IPS-18a (cell line): ENCODE measurements at regions not wholly inside any gene's neighbourhood (a gene's known extent, or its start where the extent isn't known, plus 50 kb on each side); places are given as distances from the start of the nearest gene placed in this dataset.

Source experiments
- H3K27ac ChIP-seq: one replicate; pipeline ENCODE4 v1.5.1; 2013; ENCODE audit warnings: low read length
- H3K27me3 ChIP-seq: one replicate; pipeline ENCODE4 v1.6.1; 2013; ENCODE audit warnings: mild to moderate bottlenecking, low read length; ENCODE audit not compliant: control insufficient read depth, insufficient read depth
- H3K36me3 ChIP-seq: one replicate; pipeline ENCODE4 v1.6.1; 2013; ENCODE audit warnings: low read depth, low read length; ENCODE audit not compliant: control insufficient read depth
- H3K4me1 ChIP-seq: one replicate; pipeline ENCODE4 v1.6.1; 2013; ENCODE audit warnings: low read depth, low read length; ENCODE audit not compliant: control insufficient read depth
- H3K4me3 ChIP-seq: one replicate; pipeline ENCODE4 v1.5.1; 2013; ENCODE audit warnings: low read length
- H3K9ac ChIP-seq: one replicate; pipeline ENCODE4 v1.6.1; 2013; ENCODE audit warnings: mild to moderate bottlenecking, low read length, moderate library complexity
- H3K9me3 ChIP-seq: one replicate; pipeline ENCODE4 v1.6.1; 2013; ENCODE audit warnings: low read depth, low read length; ENCODE audit not compliant: control insufficient read depth

DNA sequence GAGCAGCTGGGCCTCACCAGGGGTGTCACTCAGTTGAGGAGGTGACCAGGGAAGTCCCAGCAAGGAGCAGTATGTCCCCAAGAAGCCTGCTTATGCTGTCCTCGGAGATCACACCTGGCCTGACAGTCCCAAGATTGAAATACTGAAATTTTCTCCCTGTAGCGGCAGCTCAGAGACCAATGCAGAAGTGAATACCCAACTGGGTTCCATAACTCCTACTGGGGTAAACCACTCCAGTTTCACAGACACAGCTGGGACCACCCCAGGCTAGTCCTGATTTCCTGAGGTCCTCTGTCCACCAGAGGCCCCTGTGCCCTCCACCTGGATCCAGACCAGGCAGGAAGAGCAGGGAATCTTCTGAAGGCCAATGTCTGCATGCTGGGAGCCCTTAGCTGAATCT lies 298.1 kb downstream of the ZEB1 start:
- Histone ChIP-seq H3K9me3 (no peaks in the 10 kb centered on the region), H3K27me3 (no peaks in the 10 kb centered on the region), H3K27ac (no peak overlapping the region), H3K4me3 (no peak overlapping the region), H3K9ac (no peak overlapping the region), H3K36me3 (no peaks in the 10 kb centered on the region), H3K4me1 (no peaks in the 10 kb centered on the region)

DNA sequence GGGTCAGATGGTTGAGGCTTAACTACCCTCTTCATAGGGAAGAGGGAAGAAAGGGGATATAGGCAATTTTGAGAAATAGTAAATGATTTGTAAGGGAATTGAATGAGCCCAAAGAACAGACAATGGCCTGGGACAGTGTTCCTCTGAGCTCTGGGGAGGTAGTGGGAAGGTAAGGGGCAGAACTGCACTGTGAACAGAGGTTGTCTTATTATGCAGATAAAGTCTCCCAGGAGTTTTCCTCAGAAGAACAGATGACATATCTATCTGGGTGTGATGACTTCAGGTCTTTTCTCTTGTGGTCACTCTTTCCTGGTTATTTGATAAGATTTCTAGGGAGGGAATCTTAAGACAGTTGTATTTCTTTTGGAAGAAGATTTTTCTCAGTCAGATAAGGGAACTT lies 296.1 kb downstream of the ZEB1 start:
- H3K9ac ChIP-seq, result no peak overlapping the region
- no peak overlapping the region for H3K4me3 ChIP-seq
- H3K4me1 ChIP-seq, result no peaks in the 10 kb centered on the region
- no peak overlapping the region for H3K27ac ChIP-seq
- no peaks in the 10 kb centered on the region for H3K36me3 ChIP-seq
- no peaks in the 10 kb centered on the region for H3K9me3 ChIP-seq
- H3K27me3 ChIP-seq, result no peaks in the 10 kb centered on the region

DNA sequence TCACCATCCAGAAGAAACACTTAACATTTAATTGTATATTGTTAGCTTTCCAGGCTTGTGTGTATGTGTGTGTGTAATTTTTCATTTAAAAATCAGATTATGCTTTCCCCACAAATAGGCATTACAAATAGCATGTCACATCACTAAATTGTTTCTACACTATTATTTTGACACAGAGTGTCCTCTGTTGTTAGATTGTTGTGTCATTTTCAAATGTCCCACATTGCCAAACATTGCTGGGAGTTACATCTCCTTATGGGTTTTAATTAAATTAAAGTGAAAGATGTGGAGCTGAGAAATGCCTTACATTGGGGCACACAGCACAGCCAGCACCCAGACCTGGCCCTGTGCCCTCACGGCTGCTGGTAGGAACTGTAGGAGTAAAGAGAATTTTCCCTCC lies 295.6 kb downstream of the ZEB1 start:
- Histone ChIP-seq H3K36me3 (no peaks in the 10 kb centered on the region), H3K27ac (no peak overlapping the region), H3K27me3 (no peaks in the 10 kb centered on the region), H3K9me3 (no peaks in the 10 kb centered on the region), H3K4me1 (no peaks in the 10 kb centered on the region), H3K9ac (no peak overlapping the region), H3K4me3 (no peak overlapping the region)

DNA sequence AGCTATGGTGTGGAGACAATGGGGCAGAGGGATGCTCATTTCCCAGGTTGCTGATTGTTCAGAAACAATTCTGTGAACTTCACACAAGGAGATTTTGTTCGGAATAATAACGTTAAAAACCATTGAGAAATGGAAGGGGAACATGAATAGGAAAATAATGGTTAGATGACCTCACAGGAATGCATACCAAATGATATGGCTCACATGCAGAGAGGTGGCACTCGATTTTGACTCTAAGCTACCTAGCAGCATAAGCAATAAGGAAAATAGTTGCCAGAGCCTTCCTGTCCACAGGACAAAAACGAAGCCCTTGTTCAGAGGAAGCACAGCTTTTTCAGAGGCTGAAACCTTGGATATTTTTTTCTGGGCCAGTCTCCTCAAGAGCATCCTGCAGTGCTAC lies 293.1 kb downstream of the ZEB1 start:
- Histone ChIP-seq H3K4me3 (no peak overlapping the region), H3K9me3 (no peaks in the 10 kb centered on the region), H3K9ac (no peak overlapping the region), H3K27me3 (no peaks in the 10 kb centered on the region), H3K36me3 (no peaks in the 10 kb centered on the region), H3K27ac (no peak overlapping the region), H3K4me1 (no peaks in the 10 kb centered on the region)

DNA sequence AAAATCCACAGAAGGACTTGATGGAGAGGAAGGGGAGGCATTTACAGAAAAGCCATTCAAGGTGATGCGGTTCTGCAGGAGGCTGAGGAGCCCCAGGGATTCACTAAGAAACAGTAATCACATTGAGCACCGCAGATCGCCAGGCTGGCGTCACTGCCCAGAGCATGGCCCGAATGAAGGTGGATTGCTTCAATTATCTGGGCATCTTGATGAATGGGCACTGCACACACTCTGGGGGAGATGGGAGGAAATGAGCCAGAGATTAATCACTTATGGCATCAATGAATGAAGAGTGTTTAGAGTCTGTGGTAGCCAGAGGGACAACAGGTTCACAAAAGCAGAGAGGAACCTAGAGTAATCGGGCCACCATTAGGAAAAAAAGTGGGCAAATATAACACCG lies 292.1 kb downstream of the ZEB1 start:
- Histone ChIP-seq H3K4me1 (no peaks in the 10 kb centered on the region), H3K9ac (no peak overlapping the region), H3K27ac (no peak overlapping the region), H3K36me3 (no peaks in the 10 kb centered on the region), H3K9me3 (no peaks in the 10 kb centered on the region), H3K4me3 (no peak overlapping the region), H3K27me3 (no peaks in the 10 kb centered on the region)

DNA sequence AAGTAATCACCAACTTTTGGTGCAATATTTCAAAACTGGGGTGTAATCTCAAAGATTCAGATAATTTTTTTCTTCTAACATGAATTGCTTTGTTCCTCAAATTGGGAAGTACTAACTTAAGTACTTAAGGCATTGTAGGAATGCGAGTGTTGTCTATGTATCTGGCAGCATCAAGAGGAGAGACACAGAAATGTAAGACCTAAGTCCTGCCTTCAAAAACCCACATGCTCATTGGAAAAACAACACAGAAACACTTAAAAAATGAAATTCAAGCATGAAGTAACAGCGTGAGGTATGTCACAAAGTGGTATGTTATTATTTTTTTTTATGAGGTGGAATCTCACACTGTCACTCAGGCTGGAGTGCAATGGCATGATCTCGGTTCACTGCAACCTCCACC lies 288.5 kb downstream of the ZEB1 start:
- H3K27me3 ChIP-seq, result no peaks in the 10 kb centered on the region
- no peaks in the 10 kb centered on the region for H3K36me3 ChIP-seq
- no peak overlapping the region for H3K4me3 ChIP-seq
- no peak overlapping the region for H3K27ac ChIP-seq
- peaks cover 5% of the 10 kb centered on the region for H3K4me1 ChIP-seq
- no peak overlapping the region for H3K9ac ChIP-seq
- no peaks in the 10 kb centered on the region for H3K9me3 ChIP-seq

DNA sequence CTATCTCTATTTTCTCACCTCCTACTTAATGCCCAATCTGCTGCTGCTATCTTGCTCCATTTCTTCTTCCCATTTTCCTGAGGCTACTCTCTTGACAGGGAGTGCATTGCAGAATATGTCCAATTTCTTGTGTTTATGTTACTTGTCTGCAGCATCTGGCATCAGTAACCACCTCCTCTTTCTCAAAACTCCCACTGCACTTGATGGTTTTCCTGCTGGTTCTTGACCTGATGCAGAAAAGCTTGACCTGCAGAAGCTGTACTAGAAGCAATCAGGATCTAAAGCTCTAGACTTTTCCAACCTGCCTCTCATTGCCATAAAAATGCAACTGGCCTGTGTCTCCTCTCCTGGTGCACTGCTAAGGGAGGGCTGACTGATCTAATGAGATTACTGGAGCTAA lies 287.8 kb downstream of the ZEB1 start:
- peaks cover 5% of the 10 kb centered on the region for H3K4me1 ChIP-seq
- H3K9ac ChIP-seq, result no peak overlapping the region
- H3K9me3 ChIP-seq, result no peaks in the 10 kb centered on the region
- H3K27me3 ChIP-seq, result no peaks in the 10 kb centered on the region
- H3K27ac ChIP-seq, result no peak overlapping the region
- H3K36me3 ChIP-seq, result no peaks in the 10 kb centered on the region
- no peak overlapping the region for H3K4me3 ChIP-seq

DNA sequence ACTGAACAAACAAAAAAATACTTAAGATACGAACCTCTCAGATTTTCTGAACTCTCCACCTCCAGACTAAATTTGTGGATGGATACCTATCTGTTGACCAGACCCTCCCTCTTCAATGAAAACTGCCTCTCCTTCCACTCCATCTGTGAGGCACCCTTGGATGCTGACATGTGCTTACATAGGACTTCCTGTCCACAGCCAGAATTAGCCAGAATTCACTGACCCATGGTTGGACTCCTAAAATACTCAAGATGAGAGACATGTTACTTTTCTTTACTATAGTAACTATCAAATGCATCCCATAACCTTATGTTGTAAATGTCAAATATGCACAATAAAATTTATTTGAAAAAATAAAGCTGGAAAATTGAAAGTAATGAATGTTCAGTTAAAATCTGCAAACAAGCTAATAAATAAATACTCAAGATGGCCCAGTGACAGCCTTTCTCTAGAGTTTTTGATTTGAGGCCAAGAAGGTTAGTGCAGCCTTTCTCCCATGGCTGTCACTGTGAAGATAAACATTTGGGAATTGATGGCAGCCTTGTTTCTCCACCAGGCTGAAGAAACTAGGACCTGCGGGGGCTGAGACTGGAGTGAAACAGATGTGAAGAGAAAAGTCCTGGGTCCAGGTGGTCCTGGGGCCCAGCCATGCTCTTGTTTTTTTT lies 287.0 kb downstream of the ZEB1 start:
- Histone ChIP-seq H3K9ac (no peak overlapping the region), H3K36me3 (no peaks in the 10 kb centered on the region), H3K4me3 (no peak overlapping the region), H3K27me3 (no peaks in the 10 kb centered on the region), H3K9me3 (no peaks in the 10 kb centered on the region), H3K4me1 (peaks cover 5% of the 10 kb centered on the region), H3K27ac (no peak overlapping the region)

DNA sequence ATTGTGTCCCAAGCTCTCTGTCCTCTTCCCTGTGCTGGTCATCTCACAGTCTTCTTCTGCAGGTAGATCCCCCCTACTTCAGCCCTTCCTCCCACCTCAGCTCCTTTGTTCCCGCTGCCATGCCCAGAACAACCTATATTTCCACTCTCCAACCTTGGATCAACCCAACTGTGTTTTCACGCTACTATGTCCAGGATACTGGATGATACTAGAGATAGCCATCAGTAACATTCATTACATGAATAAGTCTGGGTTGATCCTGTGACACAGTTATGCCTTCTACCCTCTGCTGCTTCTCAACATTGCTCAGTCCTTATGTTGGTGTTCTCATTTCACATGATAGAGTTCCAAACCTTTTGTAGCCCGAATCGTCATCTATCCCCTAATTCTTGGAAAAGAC lies 286.4 kb downstream of the ZEB1 start:
- no peaks in the 10 kb centered on the region for H3K36me3 ChIP-seq
- H3K27me3 ChIP-seq, result no peaks in the 10 kb centered on the region
- H3K27ac ChIP-seq, result no peak overlapping the region
- no peaks in the 10 kb centered on the region for H3K9me3 ChIP-seq
- H3K9ac ChIP-seq, result no peak overlapping the region
- H3K4me1 ChIP-seq, result peaks cover 5% of the 10 kb centered on the region
- no peak overlapping the region for H3K4me3 ChIP-seq

DNA sequence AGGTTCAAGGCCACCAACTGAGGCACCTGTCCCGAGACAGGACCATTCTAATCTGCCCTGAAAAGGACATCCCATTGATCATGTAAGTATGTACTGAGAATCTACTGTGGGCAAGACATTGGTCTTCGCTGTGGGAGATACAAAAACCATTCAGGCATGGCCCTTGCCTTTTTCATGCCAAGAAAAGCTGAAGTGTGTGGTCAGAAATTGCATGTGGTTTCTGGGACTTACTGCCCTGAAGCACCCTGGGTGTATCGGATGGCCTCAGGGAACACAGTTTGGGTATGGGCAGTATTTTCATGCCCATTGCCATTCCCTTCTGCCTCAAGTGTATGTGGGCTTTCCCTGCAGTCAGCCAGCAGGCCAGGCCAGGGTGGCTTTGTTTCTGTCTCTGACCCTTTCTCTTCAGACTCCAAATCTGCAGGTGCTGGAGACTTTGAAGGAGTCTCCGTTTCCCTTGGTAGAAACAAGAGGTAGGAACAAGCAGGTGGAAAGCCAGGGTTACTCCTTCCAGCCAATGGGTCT lies 285.7 kb downstream of the ZEB1 start:
- H3K9ac ChIP-seq, result no peak overlapping the region
- H3K4me1 ChIP-seq, result peaks cover 5% of the 10 kb centered on the region
- H3K36me3 ChIP-seq, result no peaks in the 10 kb centered on the region
- no peaks in the 10 kb centered on the region for H3K9me3 ChIP-seq
- H3K27me3 ChIP-seq, result no peaks in the 10 kb centered on the region
- no peak overlapping the region for H3K4me3 ChIP-seq
- H3K27ac ChIP-seq, result no peak overlapping the region

DNA sequence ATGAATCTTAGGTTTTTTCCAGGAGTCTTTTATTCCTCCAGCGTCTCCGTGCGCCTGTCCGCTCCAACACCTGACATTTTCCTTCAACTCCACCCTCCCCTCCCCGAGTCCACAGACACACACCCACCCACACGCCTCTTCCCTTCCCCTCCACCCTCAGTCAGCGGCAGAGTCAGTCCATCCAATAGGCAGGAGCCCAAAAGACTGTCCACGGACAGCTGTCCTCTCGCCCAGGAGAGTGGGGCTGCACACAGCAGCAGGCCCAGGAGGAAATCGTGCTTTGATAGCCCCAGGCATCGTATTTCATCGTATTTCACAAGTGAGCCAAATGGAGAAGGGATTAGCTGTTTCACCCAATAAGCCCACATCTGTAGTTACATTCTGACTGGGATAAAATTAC lies 285.1 kb downstream of the ZEB1 start:
- no peak overlapping the region for H3K9ac ChIP-seq
- no peaks in the 10 kb centered on the region for H3K9me3 ChIP-seq
- H3K4me3 ChIP-seq, result no peak overlapping the region
- H3K36me3 ChIP-seq, result no peaks in the 10 kb centered on the region
- no peak overlapping the region for H3K27ac ChIP-seq
- peaks cover 5% of the 10 kb centered on the region for H3K4me1 ChIP-seq
- H3K27me3 ChIP-seq, result no peaks in the 10 kb centered on the region

DNA sequence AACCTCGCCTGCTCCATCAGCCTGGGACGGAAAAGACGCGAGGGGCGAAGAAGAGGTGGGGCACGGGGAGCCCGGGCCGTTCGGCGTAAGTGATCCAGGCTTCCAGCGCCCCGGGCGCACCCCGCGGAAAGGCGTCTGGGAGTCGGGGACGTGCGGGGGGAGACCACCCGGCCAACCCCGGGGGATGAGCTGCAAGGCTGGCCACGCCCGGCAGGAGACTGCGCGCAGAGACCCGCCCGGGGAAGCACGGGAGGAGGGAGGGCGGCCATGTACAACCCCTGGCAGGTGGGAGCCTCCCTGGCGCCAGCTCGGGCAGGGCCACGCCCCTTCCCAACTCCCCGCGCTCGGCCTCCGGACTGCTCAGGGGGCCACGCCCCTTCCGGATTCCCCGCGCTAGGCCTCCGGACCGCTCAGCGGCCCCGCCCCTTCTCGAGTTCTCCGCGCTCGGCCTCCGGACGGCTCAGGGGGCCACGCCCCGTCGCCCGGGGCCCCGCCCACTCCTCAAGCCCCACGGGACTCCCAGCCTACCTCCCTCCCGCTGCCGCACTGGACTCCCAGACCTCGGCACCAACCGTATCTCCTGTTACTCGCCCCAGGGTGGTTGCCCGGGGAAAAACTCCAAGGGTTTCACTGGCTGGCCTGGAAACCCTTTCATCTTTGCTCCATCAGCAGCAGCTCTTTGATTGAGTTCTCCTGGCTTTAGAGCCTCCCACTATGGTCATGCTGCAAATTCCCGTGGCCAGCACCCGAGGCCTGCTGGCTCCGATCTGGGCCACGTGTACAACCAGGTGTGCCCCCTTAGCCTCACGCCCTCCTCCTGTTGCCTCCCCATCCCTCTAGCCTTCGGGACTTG lies 284.4 kb downstream of the ZEB1 start:
- no peaks in the 10 kb centered on the region for H3K27me3 ChIP-seq
- H3K27ac ChIP-seq, result no peak overlapping the region
- H3K4me1 ChIP-seq, result peaks cover 5% of the 10 kb centered on the region
- no peaks in the 10 kb centered on the region for H3K9me3 ChIP-seq
- peak overlapping the region; percentile 50 for H3K9ac ChIP-seq
- H3K4me3 ChIP-seq, result peak overlapping the region; percentile 73
- no peaks in the 10 kb centered on the region for H3K36me3 ChIP-seq
